Fibroblast of lung (primary cell): ENCODE measurements at regions not wholly inside any gene's neighbourhood (a gene's known extent, or its start where the extent isn't known, plus 50 kb on each side); places are given as distances from the start of the nearest gene placed in this dataset.

Source experiments
- EZH2 ChIP-seq: IDR thresholded peaks from 2 replicates; pipeline ENCODE4 v1.5.1; 2012; ENCODE audit warnings: low read length, control low read depth, mild to moderate bottlenecking; ENCODE audit errors: missing control alignments
- TF ChIP-seq, protein P1 (sequence below), 2 donors: IDR thresholded peaks in 1 of 2; conservative IDR thresholded peaks in 1 of 2; 1 replicate in 1 of 2; 2 replicates in 1 of 2; pipeline ENCODE4 v1.5.1; 2011 to 2012; ENCODE audit warnings: low read length in 2 of 2, control low read depth in 1 of 2, inconsistent platforms in 1 of 2, low read depth in 1 of 2, mild to moderate bottlenecking in 1 of 2

DNA sequence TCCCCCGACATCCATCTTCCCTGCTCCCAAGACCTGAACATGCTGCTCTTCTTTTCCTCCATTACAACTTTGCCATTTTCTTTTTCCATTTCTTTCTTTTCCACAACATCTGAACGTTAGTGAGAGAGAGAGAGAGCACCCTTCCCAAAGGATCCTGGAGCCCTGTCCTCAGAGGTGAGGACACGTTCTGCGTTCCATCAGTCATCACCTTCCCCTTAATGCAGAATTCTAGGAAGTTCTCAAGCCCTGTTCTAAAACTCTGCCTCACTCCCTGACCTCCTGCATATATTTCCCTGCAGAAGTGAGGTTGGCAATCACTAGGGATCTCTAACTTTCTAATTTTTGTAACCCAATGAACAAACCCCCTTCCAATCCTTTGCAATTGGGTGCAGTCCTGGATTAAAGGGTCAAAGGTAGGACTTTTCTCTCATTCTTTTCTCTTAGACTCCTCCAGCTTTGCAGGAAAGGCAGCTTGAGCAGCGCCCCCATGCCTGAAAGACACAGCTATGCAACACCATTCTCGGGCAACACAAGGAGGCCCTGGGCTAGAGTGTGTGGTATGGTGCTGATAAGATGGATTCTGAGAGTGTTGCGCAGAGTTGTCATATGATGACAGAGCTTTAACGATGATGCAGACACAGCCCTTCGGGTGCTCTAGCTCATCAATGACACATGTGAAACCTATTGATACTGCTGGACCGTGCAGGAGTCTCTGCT is 59.2 kb upstream of the TNR start:
- TF ChIP-seq, protein P1, sequence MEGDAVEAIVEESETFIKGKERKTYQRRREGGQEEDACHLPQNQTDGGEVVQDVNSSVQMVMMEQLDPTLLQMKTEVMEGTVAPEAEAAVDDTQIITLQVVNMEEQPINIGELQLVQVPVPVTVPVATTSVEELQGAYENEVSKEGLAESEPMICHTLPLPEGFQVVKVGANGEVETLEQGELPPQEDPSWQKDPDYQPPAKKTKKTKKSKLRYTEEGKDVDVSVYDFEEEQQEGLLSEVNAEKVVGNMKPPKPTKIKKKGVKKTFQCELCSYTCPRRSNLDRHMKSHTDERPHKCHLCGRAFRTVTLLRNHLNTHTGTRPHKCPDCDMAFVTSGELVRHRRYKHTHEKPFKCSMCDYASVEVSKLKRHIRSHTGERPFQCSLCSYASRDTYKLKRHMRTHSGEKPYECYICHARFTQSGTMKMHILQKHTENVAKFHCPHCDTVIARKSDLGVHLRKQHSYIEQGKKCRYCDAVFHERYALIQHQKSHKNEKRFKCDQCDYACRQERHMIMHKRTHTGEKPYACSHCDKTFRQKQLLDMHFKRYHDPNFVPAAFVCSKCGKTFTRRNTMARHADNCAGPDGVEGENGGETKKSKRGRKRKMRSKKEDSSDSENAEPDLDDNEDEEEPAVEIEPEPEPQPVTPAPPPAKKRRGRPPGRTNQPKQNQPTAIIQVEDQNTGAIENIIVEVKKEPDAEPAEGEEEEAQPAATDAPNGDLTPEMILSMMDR (conservative IDR thresholded peaks at IDR 0.05 in 1 of 2, IDR thresholded peaks at IDR 0.05 in 1 of 2; ENCODE audit: low read depth in 1 of 2, low read length in 2 of 2): no peak
- no peak for TF ChIP-seq EZH2
